ENCODE measurements at regions not wholly inside any gene's neighbourhood (a gene's known extent, or its start where the extent isn't known, plus 50 kb on each side); places are given as distances from the start of the nearest gene placed in this dataset.
"Not testable (repeated sequence)": the region's sequence is repeated elsewhere in the genome, so short reads cannot be mapped to it uniquely, and the experiment has no call there.

DNA sequence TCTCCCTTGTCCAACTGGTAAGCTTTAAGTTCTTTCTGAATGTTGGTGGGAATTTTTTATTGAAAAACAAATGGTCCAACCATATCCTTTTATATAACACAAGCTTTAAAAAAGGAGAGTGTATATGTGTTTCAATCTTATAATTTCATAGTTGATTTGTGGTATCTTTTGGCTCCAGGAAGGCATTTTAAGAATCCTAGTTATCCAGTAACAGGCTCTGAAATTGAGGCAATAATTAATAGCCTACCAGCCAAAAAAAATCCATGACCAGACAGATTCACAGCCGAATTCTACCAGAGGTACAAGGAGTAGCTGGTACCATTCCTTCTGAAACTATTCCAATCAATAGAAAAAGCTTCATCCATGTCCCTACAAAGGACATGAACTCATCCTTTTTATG lies 141.6 kb downstream of the FZD1 start:
- H2BK12ac ChIP-seq (ENCODE audit: low read length); H3K79me1 ChIP-seq (ENCODE audit: low read depth, low read length); H3K27ac ChIP-seq (replicated peaks; ENCODE audit: low read length); H4K91ac ChIP-seq (ENCODE audit: low read depth, low read length, poor library complexity); H3K9me3 ChIP-seq (replicated peaks in 1 of 2; ENCODE audit: control insufficient read depth in 2 of 2, insufficient read depth in 1 of 2, low read depth in 1 of 2, low read length in 2 of 2); H2BK15ac ChIP-seq (ENCODE audit: low read length); H2AK5ac ChIP-seq (ENCODE audit: low read depth, low read length); H3K4me1 ChIP-seq (ENCODE audit: control insufficient read depth in 2 of 2, insufficient read depth in 1 of 2, low read depth in 1 of 2, low read length in 2 of 2); H3K4me2 ChIP-seq (ENCODE audit: insufficient read depth, low read length, poor library complexity, severe bottlenecking); DNase-seq (ENCODE audit: low spot score); H3K4ac ChIP-seq (ENCODE audit: low read length); H3K14ac ChIP-seq (ENCODE audit: low read length); H3K27me3 ChIP-seq (ENCODE audit: control insufficient read depth in 3 of 3, insufficient read depth in 3 of 3, low read depth in 1 of 3, low read length in 3 of 3); H3K4me3 ChIP-seq (ENCODE audit: low read length in 2 of 2); H2AFZ ChIP-seq (ENCODE audit: low read length); H2BK120ac ChIP-seq (ENCODE audit: low read depth, low read length); H3K18ac ChIP-seq (ENCODE audit: low read length); H2BK5ac ChIP-seq (ENCODE audit: low read length); H3K36me3 ChIP-seq (replicated peaks in 1 of 2; ENCODE audit: control insufficient read depth in 2 of 2, insufficient read depth in 2 of 2, low read length in 2 of 2); H3K23ac ChIP-seq (ENCODE audit: low read depth, low read length, poor library complexity); H3K9ac ChIP-seq (ENCODE audit: low read depth, low read length, poor library complexity); H4K8ac ChIP-seq (ENCODE audit: low read depth, low read length): not testable (repeated sequence)
- no CpG with 5 or more reads among the region's 1 CpG for WGBS, 2 donors (ENCODE audit: extremely low coverage in 2 of 2, insufficient read length in 2 of 2, insufficient replicate concordance in 1 of 2)

DNA sequence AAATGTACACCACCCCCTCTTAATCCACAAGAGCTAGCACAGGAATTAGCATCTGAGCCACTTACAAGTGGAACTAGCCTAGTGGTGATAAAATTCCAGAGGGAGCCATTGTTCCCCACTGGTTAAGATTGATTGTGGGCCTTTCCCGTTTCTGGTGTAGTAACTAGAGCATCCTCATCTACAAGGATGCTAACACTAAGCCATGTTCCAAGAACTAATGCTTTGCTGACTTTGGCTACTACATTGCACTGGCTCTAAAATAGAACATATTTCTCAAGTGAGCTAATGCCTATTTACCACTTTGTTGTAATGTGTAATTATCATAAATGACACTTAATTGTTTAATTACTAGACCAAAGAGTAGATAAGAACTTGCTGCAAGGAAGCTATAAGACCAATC lies 143.7 kb downstream of the FZD1 start:
- Histone ChIP-seq H2AK5ac (ENCODE audit: low read depth, low read length) (no peak overlapping the region), H3K9ac (ENCODE audit: low read depth, low read length, poor library complexity) (no peak overlapping the region), H3K27me3 (ENCODE audit: control insufficient read depth in 3 of 3, insufficient read depth in 3 of 3, low read depth in 1 of 3, low read length in 3 of 3) (no peaks in the 10 kb centered on the region), H3K36me3 (replicated peaks in 1 of 2; ENCODE audit: control insufficient read depth in 2 of 2, insufficient read depth in 2 of 2, low read length in 2 of 2) (no peaks in the 10 kb centered on the region), H2BK12ac (ENCODE audit: low read length) (no peak overlapping the region), H4K8ac (ENCODE audit: low read depth, low read length) (no peak overlapping the region), H3K4me3 (ENCODE audit: low read length in 2 of 2) (no peak overlapping the region), H2BK5ac (ENCODE audit: low read length) (no peak overlapping the region), H3K4me1 (ENCODE audit: control insufficient read depth in 2 of 2, insufficient read depth in 1 of 2, low read depth in 1 of 2, low read length in 2 of 2) (peaks cover 0 to 2% of the 10 kb centered on the region in 2 donors), H3K14ac (ENCODE audit: low read length) (no peak overlapping the region), H4K91ac (ENCODE audit: low read depth, low read length, poor library complexity) (no peak overlapping the region), H2AFZ (ENCODE audit: low read length) (no peak overlapping the region), H3K27ac (replicated peaks; ENCODE audit: low read length) (no peak overlapping the region), H3K4me2 (ENCODE audit: insufficient read depth, low read length, poor library complexity, severe bottlenecking) (no peak overlapping the region), H3K4ac (ENCODE audit: low read length) (no peak overlapping the region), H3K79me1 (ENCODE audit: low read depth, low read length) (no peaks in the 10 kb centered on the region), H2BK15ac (ENCODE audit: low read length) (no peak overlapping the region), H2BK120ac (ENCODE audit: low read depth, low read length) (no peak overlapping the region), H3K23ac (ENCODE audit: low read depth, low read length, poor library complexity) (no peak overlapping the region), H3K18ac (ENCODE audit: low read length) (no peak overlapping the region), H3K9me3 (replicated peaks in 1 of 2; ENCODE audit: control insufficient read depth in 2 of 2, insufficient read depth in 1 of 2, low read depth in 1 of 2, low read length in 2 of 2) (no peaks in the 10 kb centered on the region)
- no peak for DNase-seq (ENCODE audit: low spot score)
- WGBS, 2 donors (ENCODE audit: extremely low coverage in 2 of 2, insufficient read length in 2 of 2, insufficient replicate concordance in 1 of 2), result no CpG with 5 or more reads among the region's 1 CpG

GRCh38 chr7:91408388-91409154 lies 144.3 kb downstream of the FZD1 start:
- Histone ChIP-seq H3K36me3 (replicated peaks in 1 of 2; ENCODE audit: control insufficient read depth in 2 of 2, insufficient read depth in 2 of 2, low read length in 2 of 2) (no peaks in the 10 kb centered on the region), H2BK5ac (ENCODE audit: low read length) (no peak overlapping the region), H2BK12ac (ENCODE audit: low read length) (no peak overlapping the region), H2AFZ (ENCODE audit: low read length) (no peak overlapping the region), H3K4me1 (ENCODE audit: control insufficient read depth in 2 of 2, insufficient read depth in 1 of 2, low read depth in 1 of 2, low read length in 2 of 2) (peaks cover 0 to 2% of the 10 kb centered on the region in 2 donors), H2AK5ac (ENCODE audit: low read depth, low read length) (no peak overlapping the region), H3K27me3 (ENCODE audit: control insufficient read depth in 3 of 3, insufficient read depth in 3 of 3, low read depth in 1 of 3, low read length in 3 of 3) (no peaks in the 10 kb centered on the region), H2BK15ac (ENCODE audit: low read length) (no peak overlapping the region), H3K9ac (ENCODE audit: low read depth, low read length, poor library complexity) (no peak overlapping the region), H3K4me3 (ENCODE audit: low read length in 2 of 2) (no peak overlapping the region), H4K8ac (ENCODE audit: low read depth, low read length) (no peak overlapping the region), H3K18ac (ENCODE audit: low read length) (no peak overlapping the region), H3K79me1 (ENCODE audit: low read depth, low read length) (no peaks in the 10 kb centered on the region), H4K91ac (ENCODE audit: low read depth, low read length, poor library complexity) (no peak overlapping the region), H3K14ac (ENCODE audit: low read length) (no peak overlapping the region), H2BK120ac (ENCODE audit: low read depth, low read length) (no peak overlapping the region), H3K27ac (replicated peaks; ENCODE audit: low read length) (no peak overlapping the region), H3K23ac (ENCODE audit: low read depth, low read length, poor library complexity) (no peak overlapping the region), H3K4ac (ENCODE audit: low read length) (no peak overlapping the region), H3K4me2 (ENCODE audit: insufficient read depth, low read length, poor library complexity, severe bottlenecking) (no peak overlapping the region), H3K9me3 (replicated peaks in 1 of 2; ENCODE audit: control insufficient read depth in 2 of 2, insufficient read depth in 1 of 2, low read depth in 1 of 2, low read length in 2 of 2) (no peaks in the 10 kb centered on the region)
- DNase-seq (ENCODE audit: low spot score), result no peak
- no CpG with 5 or more reads among the region's 5 CpGs for WGBS, 2 donors (ENCODE audit: extremely low coverage in 2 of 2, insufficient read length in 2 of 2, insufficient replicate concordance in 1 of 2)

DNA sequence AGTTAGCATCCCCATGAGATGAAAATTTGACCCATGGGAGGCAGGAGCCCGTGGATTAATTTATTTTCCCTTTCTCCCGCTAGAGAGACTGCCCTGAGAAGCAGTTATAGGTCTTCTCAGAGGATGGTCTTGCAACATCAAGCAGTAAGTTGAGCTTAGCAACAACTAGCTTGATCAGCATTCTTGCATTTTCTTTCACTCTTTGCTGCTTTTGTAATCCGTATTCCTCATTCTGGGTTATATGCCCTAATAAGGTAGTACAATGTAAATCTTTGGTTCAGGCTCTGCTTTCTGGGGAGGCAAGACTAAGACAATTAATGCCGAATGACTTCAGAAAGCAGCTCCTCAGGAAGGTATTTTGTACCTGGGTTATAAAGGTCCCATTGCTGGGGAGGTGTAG lies 146.8 kb downstream of the FZD1 start:
- Histone ChIP-seq H3K23ac (ENCODE audit: low read depth, low read length, poor library complexity) (no peak overlapping the region), H2BK120ac (ENCODE audit: low read depth, low read length) (no peak overlapping the region), H3K4me2 (ENCODE audit: insufficient read depth, low read length, poor library complexity, severe bottlenecking) (no peak overlapping the region), H2AK5ac (ENCODE audit: low read depth, low read length) (no peak overlapping the region), H3K4ac (ENCODE audit: low read length) (no peak overlapping the region), H3K4me1 (ENCODE audit: control insufficient read depth in 2 of 2, insufficient read depth in 1 of 2, low read depth in 1 of 2, low read length in 2 of 2) (peaks cover 0 to 2% of the 10 kb centered on the region in 2 donors), H3K36me3 (replicated peaks in 1 of 2; ENCODE audit: control insufficient read depth in 2 of 2, insufficient read depth in 2 of 2, low read length in 2 of 2) (no peaks in the 10 kb centered on the region), H3K27ac (replicated peaks; ENCODE audit: low read length) (no peak overlapping the region), H3K14ac (ENCODE audit: low read length) (no peak overlapping the region), H2AFZ (ENCODE audit: low read length) (no peak overlapping the region), H4K91ac (ENCODE audit: low read depth, low read length, poor library complexity) (no peak overlapping the region), H2BK12ac (ENCODE audit: low read length) (no peak overlapping the region), H3K18ac (ENCODE audit: low read length) (no peak overlapping the region), H2BK15ac (ENCODE audit: low read length) (no peak overlapping the region), H3K4me3 (ENCODE audit: low read length in 2 of 2) (no peak overlapping the region), H4K8ac (ENCODE audit: low read depth, low read length) (no peak overlapping the region), H3K79me1 (ENCODE audit: low read depth, low read length) (no peaks in the 10 kb centered on the region), H2BK5ac (ENCODE audit: low read length) (no peak overlapping the region), H3K9ac (ENCODE audit: low read depth, low read length, poor library complexity) (no peak overlapping the region), H3K27me3 (ENCODE audit: control insufficient read depth in 3 of 3, insufficient read depth in 3 of 3, low read depth in 1 of 3, low read length in 3 of 3) (no peaks in the 10 kb centered on the region), H3K9me3 (replicated peaks in 1 of 2; ENCODE audit: control insufficient read depth in 2 of 2, insufficient read depth in 1 of 2, low read depth in 1 of 2, low read length in 2 of 2) (no peaks in the 10 kb centered on the region)
- no peak for DNase-seq (ENCODE audit: low spot score)
- WGBS, 2 donors (ENCODE audit: extremely low coverage in 2 of 2, insufficient read length in 2 of 2, insufficient replicate concordance in 1 of 2), result no CpG with 5 or more reads among the region's 4 CpGs
